GM18505 (cell line): ENCODE measurements at regions not wholly inside any gene's neighbourhood (a gene's known extent, or its start where the extent isn't known, plus 50 kb on each side); places are given as distances from the start of the nearest gene placed in this dataset.

Source experiments
- ATAC-seq: cut with Tn5 transposase; IDR thresholded peaks from one replicate; pipeline ENCODE4 v1.9.1; 2021; ENCODE audit not compliant: unreplicated experiment
- POLR2A ChIP-seq: IDR thresholded peaks from 4 replicates; pipeline ENCODE4 v1.6.1; 2011; ENCODE audit warnings: borderline replicate concordance; ENCODE audit not compliant: insufficient read depth, insufficient read length; ENCODE audit errors: extremely low read depth

DNA sequence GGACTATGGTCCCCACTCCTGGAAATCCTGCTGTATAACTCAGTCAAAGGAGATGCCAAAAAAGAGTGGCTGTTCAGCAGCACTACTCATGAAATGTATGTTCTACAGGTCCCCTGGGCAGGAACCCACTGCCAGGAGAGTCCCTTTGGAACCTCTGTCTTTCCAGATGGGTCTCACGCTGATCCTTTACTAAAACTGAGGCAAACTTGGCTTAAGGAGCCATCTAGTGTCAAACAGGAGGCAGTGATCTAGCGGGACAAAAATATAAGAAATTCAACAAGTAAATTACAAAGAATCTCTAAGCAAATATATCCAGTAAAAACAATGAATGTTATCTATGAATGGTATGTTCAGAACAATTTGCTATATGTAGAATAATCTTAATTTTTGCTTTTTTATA lies 80.5 kb upstream of the PRMT6 start:
- ATAC-seq: no peak
- no peak for TF ChIP-seq POLR2A

DNA sequence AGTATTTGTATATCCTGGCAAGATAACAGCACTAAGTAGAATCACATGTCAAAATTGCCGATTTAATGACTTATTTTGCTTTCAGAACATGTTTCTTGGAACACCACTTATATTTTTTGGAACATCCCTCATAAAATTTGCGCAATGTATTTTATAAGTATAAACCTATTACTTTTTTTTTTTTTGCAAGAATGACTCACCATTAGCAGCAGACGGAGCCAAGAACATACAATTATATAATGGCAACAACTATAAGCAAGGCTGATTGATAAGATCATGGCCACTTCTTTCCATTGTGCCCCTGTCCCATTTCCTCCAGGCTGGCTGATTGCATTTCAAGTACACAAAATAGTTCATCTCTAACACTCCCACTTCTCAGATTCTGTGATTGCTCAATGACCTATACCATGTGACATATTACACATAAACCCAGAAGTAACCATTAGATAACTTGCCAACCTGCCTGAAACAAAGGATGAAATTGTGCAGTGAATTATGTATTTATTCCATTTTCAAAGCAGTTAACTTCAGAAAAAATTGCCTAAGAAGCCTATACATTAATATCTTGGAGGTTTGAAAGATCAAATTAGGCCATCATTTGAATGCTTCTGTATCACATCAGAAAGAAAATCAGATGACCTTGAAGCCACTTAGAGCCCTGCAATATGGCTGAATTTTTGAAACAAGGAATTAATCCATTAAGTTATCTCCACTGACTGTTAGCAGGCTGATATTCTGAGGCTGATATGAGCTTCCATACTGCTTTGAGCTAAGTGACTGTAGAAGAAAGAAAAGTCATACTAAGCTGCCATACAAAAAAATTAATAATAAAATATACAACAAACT lies 77.8 kb upstream of the PRMT6 start:
- ATAC-seq: no peak

DNA sequence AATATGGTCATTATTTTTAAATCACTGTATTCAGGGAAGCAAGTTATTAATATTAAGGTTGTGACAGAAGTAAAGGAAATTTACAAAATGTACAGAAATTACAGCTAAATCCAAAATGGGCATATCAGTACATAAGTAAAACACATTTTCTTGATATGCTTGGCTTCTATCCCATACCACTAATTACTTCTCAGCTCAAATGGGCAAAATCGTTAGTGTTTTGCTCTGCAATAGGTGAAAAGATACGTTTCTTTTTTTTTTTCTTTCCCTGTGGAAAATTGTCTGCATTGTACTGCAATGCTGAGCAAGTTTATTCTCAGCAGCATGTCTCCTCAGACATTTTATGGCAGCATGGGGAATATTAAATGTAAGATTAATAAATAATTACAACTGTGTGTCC lies 77.1 kb upstream of the PRMT6 start:
- TF ChIP-seq POLR2A: no peak
- ATAC-seq: no peak

More for the DNA sequence above, 77.8 kb upstream of the PRMT6 start:
- TF ChIP-seq POLR2A: no peak

DNA sequence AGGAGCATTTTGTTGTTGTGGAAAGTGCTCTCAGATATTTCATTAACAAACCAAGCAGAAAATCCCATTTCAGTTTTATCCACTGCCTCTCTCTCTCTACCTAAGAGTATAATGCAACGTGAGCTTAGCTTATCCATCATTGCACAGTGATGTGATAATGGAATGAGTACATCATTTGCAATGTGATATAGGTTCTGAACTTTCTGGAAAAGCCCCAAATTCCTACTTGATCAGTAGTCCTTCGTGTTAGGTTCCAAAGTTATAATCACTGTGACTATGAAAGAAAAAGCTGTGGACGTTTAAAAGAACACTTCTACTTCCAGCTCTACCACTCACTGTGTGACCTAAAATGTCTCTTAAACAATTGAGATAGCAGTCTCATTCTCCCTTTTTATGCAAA lies 76.4 kb upstream of the PRMT6 start:
- no peak for TF ChIP-seq POLR2A

DNA sequence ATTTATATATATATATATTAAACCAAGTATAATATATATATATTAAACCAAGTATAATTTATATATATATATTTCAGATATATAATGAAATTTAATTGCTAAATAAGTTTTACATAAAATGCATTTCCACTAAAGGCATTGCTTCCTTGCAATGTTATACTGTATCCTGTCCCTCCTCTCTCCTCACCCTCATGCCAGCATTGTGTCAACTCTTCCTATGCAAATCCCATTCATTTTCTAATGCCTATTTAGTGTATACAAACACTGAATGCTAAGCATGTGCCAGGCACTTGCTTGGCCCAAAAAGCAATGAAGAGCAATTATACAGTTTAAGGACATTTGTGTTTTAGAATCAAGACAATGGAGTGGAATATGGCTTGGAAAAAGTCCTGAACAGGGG lies 71.7 kb upstream of the PRMT6 start:
- no peak for ATAC-seq

More for the DNA sequence above, 76.4 kb upstream of the PRMT6 start:
- ATAC-seq: no peak

DNA sequence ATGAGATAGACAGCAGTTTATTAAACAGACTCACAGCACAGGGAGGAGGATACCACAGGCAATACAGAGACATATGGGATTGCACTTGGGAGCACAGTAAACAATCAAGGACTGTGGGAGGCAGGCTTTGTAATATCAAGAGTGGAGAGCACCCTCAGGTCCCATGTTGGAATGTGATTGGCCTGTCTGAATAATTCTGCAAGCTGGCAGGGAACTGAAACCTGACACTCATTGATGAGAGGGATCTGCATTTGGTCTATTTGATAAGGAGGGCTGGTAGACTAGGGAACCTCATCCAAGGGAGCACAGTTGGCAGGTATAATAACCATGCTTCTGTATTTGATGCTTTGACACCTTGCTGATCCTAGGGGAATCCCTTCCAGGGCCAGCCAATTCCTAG lies 69.9 kb upstream of the PRMT6 start:
- TF ChIP-seq POLR2A: no peak
- ATAC-seq: no peak

More for the DNA sequence above, 71.7 kb upstream of the PRMT6 start:
- no peak for TF ChIP-seq POLR2A

DNA sequence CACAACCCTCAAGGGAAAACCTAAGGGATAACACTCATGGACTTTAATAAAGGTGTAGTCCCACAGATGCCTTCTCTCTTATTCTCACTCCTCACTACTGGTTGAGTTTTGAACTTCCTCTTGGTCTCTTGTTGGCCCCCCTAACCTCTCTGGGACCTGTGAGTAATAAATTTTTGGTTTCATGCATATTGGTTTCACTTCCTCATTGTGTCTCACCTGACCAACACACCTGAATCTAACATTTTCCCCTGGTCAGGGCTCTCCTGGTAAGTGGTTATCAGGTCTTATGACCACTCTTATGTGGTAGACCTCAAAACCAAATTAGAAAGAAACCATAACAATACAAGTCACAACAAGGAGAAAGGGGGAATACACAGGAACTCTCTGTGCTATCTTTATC lies 60.5 kb upstream of the PRMT6 start:
- no peak for TF ChIP-seq POLR2A
- ATAC-seq: peak; percentile 95

DNA sequence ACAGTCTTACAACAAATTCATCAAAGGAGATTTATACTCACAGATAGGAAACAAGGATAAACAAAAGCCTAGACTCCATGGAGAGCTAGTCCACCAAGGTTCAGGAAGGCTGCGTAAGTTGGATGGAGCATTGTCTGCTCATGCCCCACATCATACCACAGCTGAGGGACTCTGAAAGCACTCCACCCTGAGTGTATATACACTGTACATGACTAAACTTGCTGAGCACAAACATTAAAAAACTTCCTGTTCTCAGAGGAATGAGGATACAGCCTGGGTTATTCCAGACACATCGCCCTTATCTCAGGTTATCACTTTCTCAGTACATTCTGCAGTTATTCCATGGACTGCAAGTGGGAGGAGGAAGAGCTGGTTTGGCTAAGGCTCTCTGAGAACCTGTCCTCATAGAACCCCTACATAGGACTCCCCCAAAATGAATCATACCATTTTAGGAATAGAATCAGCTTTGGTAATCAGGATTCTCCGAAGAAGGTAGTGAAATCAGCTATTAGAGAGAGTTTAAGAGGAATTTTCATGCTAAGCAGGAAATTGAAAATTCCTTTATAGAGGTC lies 58.0 kb upstream of the PRMT6 start:
- TF ChIP-seq POLR2A: no peak
- no peak for ATAC-seq

DNA sequence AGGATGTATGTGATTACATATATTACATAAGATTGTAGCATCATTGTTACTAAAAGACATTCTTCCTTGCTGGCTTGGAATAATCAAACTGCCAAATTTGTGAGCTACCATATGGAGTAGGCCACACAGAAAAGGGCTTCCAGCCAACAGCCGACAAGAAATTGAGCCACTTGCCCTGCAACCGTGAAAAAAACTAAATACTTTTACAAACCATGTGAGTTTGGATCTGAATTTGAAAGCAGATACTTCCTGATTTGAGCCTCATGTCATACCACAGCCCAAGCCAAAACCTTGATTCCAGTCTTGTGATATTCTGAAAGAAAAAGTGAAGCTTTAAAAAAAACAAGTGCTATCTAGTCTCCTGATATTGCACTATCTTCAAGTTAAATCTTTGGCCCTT lies 55.6 kb upstream of the PRMT6 start:
- TF ChIP-seq POLR2A: no peak
- no peak for ATAC-seq

DNA sequence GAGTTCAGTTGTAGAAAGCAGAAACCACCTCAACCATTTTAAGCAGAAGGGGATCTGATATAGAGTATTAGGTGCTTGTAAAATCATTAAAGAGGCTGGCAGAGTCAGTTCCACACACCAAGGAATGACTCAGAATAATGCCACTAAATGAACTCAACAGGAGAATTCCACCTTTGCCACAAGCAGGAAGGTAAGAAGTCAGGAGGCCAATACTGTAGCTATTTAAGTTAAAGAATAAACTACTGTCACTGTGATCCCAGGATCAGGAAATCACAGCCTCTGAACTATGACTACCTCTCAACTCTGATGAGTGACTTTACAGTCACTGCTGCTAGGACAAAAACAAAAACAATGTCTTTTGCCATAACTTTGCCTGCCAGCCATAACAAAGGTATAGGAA lies 52.5 kb upstream of the PRMT6 start:
- no peak for ATAC-seq
- TF ChIP-seq POLR2A: no peak

DNA sequence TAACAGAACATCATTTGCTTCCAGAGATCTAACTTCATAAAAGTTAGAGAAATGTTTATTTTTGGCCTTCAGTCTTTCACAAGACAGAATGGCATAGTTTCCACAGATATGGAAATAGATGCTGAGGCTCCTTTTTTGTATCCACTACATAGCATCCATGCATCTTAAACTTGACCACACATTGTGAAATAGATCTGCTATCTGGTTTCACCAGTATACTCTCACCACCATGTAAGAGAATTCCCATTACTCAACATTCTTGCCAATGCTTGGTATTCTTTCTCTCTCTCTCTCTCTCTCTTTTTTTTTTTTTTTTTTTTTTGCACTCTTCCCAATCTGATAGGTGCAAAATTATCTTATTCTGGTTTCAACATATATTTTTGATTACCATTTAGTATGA lies 52.1 kb upstream of the PRMT6 start:
- ATAC-seq: no peak
- TF ChIP-seq POLR2A: no peak
